ENCODE measurements at regions not wholly inside any gene's neighbourhood (a gene's known extent, or its start where the extent isn't known, plus 50 kb on each side); places are given as distances from the start of the nearest gene placed in this dataset.
"Not testable (repeated sequence)": the region's sequence is repeated elsewhere in the genome, so short reads cannot be mapped to it uniquely, and the experiment has no call there.

GRCh38 chr1:121051161-121051790 lies 132.9 kb downstream of the FAM72B start:
- not testable (repeated sequence) for DNase-seq (ENCODE audit: low read depth)

- DNase-seq (ENCODE audit: low read depth): not testable (repeated sequence)
Observed at GRCh38 chr1:121052081-121052660, 132.0 kb downstream of the FAM72B start.

- DNase-seq (ENCODE audit: low read depth): not testable (repeated sequence)
Observed at GRCh38 chr1:121054928-121055327, 129.2 kb downstream of the FAM72B start.

GRCh38 chr1:121066925-121067324 lies 117.2 kb downstream of the FAM72B start:
- DNase-seq (ENCODE audit: low read depth): not testable (repeated sequence)

DNA sequence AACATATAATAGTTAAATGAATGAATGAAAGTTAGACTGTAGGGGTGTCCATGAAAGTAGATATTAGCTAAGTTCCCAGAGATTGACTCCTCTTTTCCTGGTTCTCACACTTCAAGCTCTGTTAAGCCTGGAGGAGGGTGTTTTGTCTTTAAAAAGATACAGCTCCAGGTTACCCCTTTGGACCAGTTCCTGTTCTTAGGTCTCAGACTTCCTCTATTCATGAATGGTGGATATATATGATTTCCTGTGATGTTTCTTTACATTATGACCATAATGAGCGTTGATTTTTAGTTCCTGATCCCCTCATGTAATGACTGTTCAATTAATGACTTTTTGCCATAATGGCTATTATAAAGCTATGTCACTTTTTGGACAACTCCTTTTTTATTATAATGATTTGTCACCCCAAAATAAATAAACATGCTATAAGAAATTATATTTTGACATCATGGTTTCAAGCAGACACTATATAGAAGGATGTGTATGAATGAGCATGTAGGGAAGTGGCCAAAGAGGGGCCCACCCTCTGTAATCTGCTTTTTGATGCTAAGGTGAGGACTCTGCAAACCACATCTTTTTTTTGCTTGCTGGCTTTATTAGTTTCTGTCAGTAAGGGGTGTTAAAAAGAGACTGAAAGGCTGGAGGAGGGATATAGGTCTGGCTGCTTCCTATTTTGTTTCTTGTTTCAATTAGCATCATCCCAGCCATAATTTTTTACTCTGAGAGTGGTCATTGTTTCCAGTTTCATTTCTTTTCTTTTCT lies 115.2 kb downstream of the FAM72B start:
- DNase-seq (ENCODE audit: low read depth): not testable (repeated sequence)

DNA sequence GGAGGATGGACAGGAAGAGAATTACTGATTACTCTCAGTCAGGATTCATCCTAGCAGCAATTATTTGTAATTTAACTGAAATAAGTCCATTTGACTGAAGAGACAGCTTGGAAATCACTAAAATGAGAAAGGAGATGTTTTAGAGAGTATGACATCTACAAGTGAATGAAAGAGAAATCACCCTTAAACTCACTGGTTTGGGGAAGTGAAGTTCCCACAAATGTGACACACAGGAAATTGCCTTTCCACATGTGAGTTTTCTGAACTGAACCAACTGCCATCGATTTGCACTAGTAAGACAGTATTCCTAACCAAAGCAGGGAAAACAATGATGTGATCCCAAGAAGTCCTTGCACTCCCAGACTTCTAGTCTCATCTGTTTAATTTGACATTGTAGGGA lies 110.3 kb downstream of the FAM72B start:
- not testable (repeated sequence) for DNase-seq (ENCODE audit: low read depth)

- not testable (repeated sequence) for DNase-seq (ENCODE audit: low read depth)
Observed at GRCh38 chr1:121075254-121075805, 108.8 kb downstream of the FAM72B start.

GRCh38 chr1:121076674-121077073 lies 107.5 kb downstream of the FAM72B start:
- not testable (repeated sequence) for DNase-seq (ENCODE audit: low read depth)

DNA sequence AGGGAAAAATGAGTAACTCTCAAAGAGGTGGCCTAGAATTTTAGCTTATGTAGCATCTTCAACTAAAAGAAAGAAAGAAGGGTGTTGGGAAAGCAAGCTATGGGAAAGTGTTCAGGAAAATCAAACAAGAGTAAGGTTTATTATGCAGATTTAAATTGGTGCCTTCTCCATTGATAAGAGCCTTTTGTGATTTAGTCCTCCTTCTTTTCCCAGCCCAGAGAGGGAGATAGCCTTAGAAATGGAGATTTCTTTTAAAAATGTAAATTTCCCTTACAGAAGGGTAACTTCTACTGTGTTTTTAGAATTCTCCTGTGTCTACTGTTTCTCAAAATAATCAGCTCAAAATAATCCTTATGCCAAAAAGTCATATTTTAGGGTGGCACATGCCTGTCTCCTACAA lies 104.5 kb downstream of the FAM72B start:
- not testable (repeated sequence) for DNase-seq (ENCODE audit: low read depth)

DNA sequence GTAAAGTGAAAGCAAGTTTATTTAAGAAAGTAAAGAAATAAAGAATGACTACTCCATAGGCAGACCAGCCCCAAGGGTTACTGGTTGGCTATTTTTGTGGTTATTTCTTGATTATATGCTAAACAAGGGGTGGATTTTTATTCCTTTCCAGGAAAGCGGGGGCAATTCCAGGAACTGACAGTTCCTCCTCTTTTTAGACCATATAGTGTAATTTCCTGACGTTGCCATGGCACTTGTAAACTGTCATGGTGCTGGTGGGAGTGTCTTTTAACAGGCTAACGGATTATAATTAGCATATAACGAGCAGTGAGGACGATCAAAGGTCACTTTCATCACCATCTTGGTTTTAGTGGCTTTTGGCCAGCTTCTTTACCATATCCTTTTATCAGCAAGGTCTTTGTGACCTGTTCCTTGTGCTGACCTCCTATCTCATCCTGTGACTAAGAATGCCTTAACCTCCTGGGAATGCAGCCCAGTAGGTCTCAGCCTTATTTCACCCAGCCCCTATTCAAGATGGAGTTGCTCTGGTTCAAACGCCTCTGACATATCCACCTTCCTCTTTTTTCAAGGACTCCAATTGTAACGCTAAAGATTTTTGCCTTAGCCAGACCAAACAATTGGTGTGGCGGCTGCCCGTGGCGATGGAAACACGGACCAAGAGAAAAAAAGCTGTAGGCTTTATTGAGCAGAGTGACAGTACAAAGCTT lies 103.8 kb downstream of the FAM72B start:
- DNase-seq (ENCODE audit: low read depth): not testable (repeated sequence)

DNA sequence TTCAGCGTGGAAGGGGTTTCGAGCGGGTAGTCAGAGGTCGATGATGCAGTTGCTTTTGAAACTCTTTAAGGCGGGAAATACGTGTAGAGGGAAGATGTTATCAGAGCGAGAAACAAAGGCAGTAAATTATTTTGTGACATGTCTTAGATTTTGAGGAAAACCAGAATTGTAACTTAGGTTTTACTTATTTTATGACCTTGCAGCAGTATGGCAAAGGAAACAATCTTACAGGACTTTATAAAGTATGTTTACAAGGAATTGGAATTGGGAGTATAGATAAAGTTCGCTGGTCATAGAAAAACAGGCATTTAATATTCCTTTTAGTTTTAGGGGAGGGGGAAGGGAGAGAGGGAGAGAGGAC lies 103.3 kb downstream of the FAM72B start:
- DNase-seq (ENCODE audit: low read depth): not testable (repeated sequence)

DNA sequence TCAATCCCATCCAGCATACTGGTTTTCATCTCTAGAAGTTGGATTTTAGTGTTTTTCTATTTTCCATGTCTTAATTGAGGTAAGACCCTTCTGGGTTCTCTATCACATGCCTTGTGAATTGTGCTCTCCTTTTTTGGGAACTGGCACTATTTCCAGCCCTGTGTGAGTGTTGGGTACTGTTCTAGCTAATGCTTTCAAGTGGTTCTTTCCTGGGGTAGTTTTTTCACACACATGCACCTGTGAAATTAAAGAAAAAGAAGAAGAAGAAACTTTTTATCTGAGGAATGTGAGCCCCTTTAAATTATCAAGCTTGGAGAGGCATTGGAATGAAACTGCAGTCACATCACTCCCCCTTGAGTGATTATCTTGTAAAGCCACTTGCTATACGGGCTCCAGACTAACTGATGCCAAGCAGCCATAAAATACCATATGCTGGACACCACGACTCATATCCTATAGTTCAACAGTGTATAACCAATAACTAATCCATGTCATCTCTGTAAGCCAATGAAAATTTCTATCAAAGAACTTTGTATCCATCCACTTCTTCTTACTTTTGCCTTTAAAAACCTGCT lies 102.4 kb downstream of the FAM72B start:
- DNase-seq (ENCODE audit: low read depth): not testable (repeated sequence)

DNA sequence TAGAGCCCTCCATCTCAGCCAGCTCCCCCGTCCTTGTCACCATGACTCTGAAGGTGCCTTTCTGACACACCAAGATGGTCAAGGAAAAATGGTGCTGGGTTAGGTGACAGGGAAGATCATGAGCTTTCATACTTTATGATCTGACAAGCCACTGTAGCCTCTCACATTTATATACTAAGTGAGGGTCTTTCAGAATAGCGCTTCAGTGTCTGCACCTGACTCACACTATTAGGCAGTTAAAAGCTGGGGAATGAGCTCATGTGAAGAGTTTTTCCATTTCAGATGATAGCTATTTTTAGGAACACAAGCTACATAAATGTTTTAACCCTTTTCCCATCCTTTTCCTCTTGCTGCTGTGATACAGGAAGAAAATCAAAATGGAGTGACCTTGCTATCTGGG lies 101.1 kb downstream of the FAM72B start:
- DNase-seq (ENCODE audit: low read depth): not testable (repeated sequence)

DNA sequence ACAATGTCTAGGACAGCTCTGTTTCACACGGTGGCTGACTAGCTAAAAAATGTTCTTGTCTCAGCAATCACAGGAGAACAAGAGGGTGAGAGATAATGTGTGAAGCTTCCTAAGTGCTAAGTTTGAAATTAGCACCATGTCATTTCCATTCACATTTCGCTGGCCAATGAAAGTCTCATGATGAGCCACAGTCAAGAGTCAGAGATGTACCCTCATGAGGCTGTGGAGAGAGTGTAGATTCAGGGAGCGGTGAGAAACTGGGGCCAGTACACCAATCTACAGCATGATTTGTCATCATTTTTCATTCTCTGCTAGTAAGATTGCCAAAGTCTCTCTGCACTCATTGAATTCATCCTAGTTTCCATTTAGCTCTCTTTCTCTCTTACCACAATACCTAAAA lies 97.9 kb downstream of the FAM72B start:
- DNase-seq (ENCODE audit: low read depth): not testable (repeated sequence)

DNA sequence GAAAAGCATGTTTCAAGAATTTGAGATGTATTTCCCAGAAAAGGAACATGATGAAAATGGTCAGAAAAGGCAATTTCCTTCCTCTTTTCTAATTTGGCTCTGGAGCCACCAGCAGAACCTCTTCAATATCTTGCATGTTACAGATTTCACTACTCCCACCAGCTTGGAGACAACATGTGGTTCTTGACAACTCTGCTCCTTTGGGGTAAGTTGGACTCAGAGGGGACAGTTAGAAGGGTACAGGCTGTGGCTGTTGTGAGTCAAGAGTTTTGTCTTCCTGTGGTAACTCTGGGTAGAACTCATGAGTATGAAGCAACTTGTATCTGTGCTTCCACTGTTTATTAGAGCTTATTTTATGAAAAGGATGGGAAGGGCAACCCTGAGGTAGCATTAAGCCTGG lies 96.9 kb downstream of the FAM72B start:
- not testable (repeated sequence) for DNase-seq (ENCODE audit: low read depth)

DNA sequence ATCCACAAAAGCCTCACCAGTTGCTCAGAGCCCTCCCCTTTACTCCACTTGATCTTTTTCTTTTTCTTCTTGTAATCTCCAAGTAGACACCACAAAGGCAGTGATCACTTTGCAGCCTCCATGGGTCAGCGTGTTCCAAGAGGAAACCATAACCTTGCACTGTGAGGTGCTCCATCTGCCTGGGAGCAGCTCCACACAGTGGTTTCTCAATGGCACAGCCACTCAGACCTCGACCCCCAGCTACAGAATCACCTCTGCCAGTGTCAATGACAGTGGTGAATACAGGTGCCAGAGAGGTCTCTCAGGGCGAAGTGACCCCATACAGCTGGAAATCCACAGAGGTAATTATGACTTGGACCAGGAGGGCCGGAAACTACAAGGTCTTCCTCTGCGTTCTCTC lies 95.6 kb downstream of the FAM72B start:
- DNase-seq (ENCODE audit: low read depth): not testable (repeated sequence)

- not testable (repeated sequence) for DNase-seq (ENCODE audit: low read depth)
Observed at GRCh38 chr1:121092329-121092968, 91.7 kb downstream of the FAM72B start.

- DNase-seq (ENCODE audit: low read depth): not testable (repeated sequence)
Observed at GRCh38 chr1:121095014-121095413, 89.1 kb downstream of the FAM72B start.

- DNase-seq (ENCODE audit: low read depth): peak; percentile 58
Observed at GRCh38 chr1:121097127-121097866, 86.8 kb downstream of the FAM72B start.

DNA sequence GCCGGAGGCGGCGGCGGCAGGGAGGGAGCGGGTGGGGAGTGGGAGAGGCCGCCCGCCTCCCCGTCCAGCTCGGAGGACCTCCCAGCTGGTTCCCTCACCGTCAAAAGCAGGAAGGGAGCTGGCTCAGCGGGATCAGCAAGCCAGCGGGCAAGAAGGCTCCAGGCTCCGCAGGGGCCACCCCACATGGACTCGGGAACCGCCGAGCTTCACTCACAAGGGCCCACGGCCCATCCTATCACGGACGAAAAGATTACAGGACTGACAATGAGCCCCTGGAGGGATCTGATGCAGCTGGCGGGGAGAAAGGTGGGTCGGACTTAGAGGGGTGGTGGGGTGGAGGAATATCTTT lies 86.3 kb downstream of the FAM72B start:
- not testable (repeated sequence) for DNase-seq (ENCODE audit: low read depth)

- not testable (repeated sequence) for DNase-seq (ENCODE audit: low read depth)
Observed at GRCh38 chr1:121109025-121109424, 75.1 kb downstream of the FAM72B start.

Measured in stimulated activated CD8-positive, alpha-beta memory T cell treated with anti-CD3 and anti-CD28 coated beads, Interleukin-7, amount 100 ng/mL, for 24 hours (primary cell).